ENCODE measurements at regions not wholly inside any gene's neighbourhood (a gene's known extent, or its start where the extent isn't known, plus 50 kb on each side); places are given as distances from the start of the nearest gene placed in this dataset.

GRCh38 chr13:84413016-84413415, 530.7 kb upstream of the SLITRK1 start:
- ATAC-seq, result no peak

GRCh38 chr13:84405286-84405685, 523.0 kb upstream of the SLITRK1 start:
- no peak for ATAC-seq

GRCh38 chr13:84400706-84401105, 518.4 kb upstream of the SLITRK1 start:
- ATAC-seq, result peak; percentile 89

GRCh38 chr13:84399320-84400085, 517.2 kb upstream of the SLITRK1 start:
- peak; percentile 11 for ATAC-seq

- peak; percentile 91 for ATAC-seq
Observed at GRCh38 chr13:84393981-84394625, 511.8 kb upstream of the SLITRK1 start.

- no peak for ATAC-seq
Observed at GRCh38 chr13:84380866-84381265, 498.6 kb upstream of the SLITRK1 start.

GRCh38 chr13:84377106-84377505, 494.8 kb upstream of the SLITRK1 start:
- no peak for ATAC-seq

- ATAC-seq, result no peak
Observed at GRCh38 chr13:84366506-84366905, 484.2 kb upstream of the SLITRK1 start.

- ATAC-seq, result no peak
Observed at GRCh38 chr13:84362777-84363176, 480.5 kb upstream of the SLITRK1 start.

- peak; percentile 93 for ATAC-seq
Observed at GRCh38 chr13:84360822-84361221, 478.5 kb upstream of the SLITRK1 start.

- no peak for ATAC-seq
Observed at GRCh38 chr13:84358601-84359000, 476.3 kb upstream of the SLITRK1 start.

GRCh38 chr13:84352946-84353345, 470.7 kb upstream of the SLITRK1 start:
- ATAC-seq, result no peak

- no peak for ATAC-seq
Observed at GRCh38 chr13:84339456-84339855, 457.2 kb upstream of the SLITRK1 start.

- ATAC-seq, result no peak
Observed at GRCh38 chr13:84332346-84332745, 450.1 kb upstream of the SLITRK1 start.

GRCh38 chr13:84315527-84315926, 433.3 kb upstream of the SLITRK1 start:
- no peak for ATAC-seq

- ATAC-seq, result no peak
Observed at GRCh38 chr13:84303035-84303434, 420.8 kb upstream of the SLITRK1 start.

GRCh38 chr13:84297251-84297650, 415.0 kb upstream of the SLITRK1 start:
- no peak for ATAC-seq

- no peak for ATAC-seq
Observed at GRCh38 chr13:84296401-84296800, 414.1 kb upstream of the SLITRK1 start.

- ATAC-seq, result no peak
Observed at GRCh38 chr13:84294576-84294975, 412.3 kb upstream of the SLITRK1 start.

- ATAC-seq, result no peak
Observed at GRCh38 chr13:84290386-84290785, 408.1 kb upstream of the SLITRK1 start.

GRCh38 chr13:84279166-84279565, 396.9 kb upstream of the SLITRK1 start:
- ATAC-seq, result no peak

GRCh38 chr13:84272877-84273562, 390.7 kb upstream of the SLITRK1 start:
- ATAC-seq, result no peak

- ATAC-seq, result no peak
Observed at GRCh38 chr13:84265257-84265764, 383.0 kb upstream of the SLITRK1 start.
